COLO668 (cell line): ENCODE measurements at regions not wholly inside any gene's neighbourhood (a gene's known extent, or its start where the extent isn't known, plus 50 kb on each side); places are given as distances from the start of the nearest gene placed in this dataset.
"Not testable (repeated sequence)": the region's sequence is repeated elsewhere in the genome, so short reads cannot be mapped to it uniquely, and the experiment has no call there.

Source experiments
- DNase-seq: peaks from one replicate; lab custom pipeline; 2025; ENCODE audit not compliant: unreplicated experiment; lab: John Stamatoyannopoulos, UW

DNA sequence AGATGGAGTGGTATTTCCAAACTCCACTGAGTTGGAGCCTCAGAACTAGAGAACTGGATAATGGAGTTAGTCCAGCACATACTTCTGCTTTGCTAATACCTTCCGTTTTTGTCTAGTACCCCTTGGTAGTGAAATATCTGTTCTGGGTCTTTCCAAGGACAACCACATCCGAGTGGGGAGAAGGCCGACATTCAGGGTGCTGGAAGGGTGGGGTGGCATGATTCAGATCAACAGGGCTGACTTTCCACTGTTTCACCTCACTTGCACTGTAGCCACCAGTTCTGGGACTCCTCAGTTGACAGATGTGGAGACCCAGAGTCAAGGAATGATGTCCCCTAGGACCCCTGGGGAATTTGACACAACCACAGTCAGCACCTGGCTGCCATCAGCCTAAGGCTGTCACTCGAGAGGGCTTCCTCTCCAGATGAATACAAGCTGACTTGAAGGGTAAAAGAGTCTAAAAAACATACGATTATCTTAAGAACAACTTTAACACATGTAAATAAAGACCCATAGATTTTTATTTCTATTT is 84.8 kb upstream of the HNF1B start:
- DNase-seq: no peak

DNA sequence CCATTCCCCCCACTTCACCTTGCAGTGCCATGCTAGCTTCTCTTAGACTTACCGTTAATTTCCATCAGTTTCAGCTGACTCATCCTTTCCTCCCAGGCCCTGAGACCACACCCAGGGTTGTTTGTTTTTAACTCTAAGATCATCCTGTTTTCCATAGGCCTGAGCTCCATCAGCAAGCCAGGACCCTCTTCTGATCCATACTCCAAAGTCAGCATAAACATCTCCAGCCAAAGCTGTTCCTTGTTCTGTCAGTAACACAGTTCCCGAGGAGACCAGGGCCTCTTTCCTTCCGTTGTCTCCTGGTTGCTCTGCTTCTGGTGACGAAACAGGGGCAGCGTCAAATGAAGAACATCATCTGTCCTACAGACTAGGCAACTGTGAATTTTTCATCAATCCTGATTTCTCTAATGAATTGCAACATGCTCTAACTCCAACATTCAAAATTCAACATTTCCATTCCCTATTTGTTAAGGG is 83.8 kb upstream of the HNF1B start:
- DNase-seq: no peak

DNA sequence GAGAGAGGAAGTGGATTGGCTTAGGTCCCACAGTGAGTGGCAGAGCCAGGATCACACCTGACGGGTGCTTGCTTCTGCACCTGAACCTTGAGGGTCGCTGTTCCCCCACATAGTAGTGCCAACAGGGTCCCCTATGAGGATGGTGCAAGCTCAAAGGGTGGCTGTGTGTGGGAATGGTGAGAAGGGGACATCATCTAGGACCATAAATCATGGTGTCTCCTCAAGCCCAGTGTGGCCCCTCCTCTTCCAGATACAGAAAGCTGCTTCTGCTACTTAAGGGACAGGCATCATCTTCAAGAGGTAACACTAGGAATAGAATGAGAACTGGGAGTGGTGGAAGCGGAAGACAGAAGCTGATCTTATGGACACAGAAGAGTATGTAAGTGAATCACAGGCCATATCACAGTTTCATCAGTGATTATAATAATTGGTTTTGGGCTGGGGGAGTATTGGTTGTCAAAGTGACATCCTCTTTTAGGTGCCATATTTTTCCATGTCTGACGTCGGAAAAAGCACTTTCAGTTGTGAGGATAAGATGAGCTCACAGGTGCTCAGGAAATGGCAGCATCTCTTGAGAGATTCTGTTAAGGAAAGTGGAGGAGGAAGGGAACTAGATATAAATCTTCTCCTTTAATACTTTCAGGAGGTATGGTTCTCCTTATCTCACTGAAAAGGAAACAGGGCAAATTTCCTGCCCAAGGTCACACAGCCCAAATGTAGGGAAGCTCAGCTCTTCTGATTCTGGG is 83.2 kb upstream of the HNF1B start:
- no peak for DNase-seq

DNA sequence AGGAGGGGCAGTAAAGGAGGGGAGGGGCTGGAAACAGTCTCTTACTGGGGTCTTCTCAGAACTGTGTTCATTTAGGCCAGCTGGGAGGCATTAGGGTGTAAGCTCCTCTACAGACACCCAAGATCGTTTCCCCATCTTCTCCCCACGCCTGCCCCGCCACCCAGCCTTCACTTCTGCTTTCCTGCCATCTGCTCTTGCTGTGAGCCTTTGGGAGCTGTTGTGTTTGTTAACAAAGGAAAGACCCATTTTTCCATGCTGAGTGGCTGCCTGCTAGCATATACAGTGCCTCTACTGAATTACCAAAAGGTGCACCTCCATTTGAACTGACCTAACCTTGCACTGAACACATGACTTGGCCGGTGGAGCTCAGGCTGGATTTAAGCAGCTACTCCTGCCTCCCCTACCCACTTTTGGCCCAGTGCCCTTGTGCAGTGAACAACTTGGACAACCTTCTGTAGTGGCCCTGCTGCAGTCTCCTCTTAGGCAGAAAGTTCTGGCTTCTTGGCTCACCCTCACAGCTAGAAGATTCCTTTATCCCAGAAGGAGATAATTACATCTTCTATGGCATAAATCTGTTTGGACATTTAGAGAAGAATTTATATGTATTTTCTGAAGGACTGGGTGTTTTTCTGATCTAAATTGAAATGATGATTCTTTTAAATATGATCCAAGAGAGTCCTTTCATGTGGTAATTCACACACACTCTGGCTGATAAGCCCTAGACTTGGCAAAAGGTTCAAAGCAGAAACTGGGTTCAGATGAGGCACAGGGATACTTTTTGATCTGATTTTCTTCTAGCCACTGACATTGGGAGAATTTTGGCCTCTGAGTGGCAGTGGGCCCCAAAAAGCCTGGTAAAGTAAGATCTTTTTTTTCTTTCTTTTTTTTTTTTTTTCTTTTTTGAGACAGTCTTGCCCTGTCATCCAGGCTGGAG is 81.9 kb upstream of the HNF1B start:
- DNase-seq: no peak

DNA sequence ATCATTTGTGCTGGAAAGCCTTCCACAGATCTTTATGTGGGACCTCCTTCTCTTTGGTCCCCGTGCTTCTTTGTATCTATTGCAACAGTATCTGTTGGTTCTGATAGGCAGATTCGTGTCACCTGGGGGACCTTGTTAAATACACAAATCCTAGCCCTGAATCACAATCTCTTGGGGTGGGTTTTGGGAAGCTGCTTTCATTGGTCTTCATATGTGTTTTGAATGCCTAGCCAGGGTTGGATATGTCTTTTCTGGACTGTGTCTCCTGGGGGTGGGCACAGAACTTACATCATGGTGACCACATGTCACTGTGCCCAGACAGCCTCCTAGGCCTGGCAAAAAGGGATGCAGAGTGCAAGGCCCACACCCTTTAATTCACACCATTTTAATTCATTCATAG is 81.0 kb upstream of the HNF1B start:
- DNase-seq: no peak

DNA sequence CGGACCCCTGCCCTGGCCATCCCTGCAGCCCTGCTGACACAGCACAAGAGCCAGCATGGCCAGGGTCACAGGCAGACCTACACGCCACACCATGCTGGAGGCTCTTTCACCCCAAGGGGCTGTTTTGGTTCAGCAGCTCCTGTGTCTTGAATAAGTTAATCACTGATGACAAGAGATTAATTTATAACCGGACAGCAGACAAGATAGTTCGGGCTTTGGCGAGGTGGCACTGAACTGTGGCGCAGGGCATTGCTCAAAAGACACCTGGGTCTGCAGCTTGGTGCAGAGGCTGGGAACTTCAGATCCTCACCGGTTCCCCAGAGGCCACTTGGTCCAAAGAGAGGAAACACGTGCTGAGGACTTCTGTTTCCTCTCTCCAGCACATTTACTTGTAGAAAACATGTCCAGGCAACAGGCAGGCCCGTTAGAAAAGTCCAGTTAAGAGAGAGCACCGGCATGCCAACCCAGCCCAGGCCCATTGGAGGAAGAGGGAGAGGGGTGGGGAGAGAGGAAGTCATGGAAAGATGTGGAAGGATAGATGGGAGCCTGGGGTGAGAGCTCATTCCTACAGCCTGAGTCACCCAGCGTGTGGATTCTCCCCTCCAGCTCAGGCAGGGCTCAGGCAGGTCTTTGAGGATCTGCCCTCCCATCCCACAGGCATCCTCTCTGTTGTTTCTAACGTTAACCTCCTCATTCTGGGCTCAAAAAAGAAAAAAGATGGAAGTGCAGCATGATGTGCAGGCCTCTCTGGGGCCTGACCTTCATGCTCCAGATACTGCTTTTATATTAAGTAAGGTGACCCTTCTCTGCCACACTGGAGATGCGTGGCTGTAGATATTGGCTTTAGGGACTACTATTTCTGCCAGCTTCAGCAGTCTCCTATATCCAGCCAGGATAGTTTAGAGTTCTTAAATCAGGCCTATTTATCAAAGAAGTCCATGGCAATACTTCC is 80.0 kb upstream of the HNF1B start:
- DNase-seq: no peak

DNA sequence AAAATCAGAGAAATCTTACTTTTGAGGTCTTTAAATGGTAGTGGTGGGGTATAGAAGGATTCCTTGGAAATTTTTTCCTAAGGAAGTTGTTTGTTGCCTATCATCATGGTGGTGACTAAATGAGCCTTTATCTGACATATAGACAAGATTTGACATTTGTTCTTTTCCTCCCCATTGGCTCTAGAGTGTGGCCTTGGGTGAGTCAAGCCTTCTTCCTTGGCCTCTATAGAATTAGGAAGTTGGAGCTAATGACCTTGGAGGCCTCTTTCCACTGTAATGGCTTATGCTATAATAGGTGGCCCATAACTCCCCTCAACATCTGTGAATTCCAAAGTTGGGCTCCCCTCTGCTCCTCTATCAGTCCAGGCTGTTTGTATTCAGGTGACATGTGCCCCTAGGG is 79.1 kb upstream of the HNF1B start:
- DNase-seq: no peak

DNA sequence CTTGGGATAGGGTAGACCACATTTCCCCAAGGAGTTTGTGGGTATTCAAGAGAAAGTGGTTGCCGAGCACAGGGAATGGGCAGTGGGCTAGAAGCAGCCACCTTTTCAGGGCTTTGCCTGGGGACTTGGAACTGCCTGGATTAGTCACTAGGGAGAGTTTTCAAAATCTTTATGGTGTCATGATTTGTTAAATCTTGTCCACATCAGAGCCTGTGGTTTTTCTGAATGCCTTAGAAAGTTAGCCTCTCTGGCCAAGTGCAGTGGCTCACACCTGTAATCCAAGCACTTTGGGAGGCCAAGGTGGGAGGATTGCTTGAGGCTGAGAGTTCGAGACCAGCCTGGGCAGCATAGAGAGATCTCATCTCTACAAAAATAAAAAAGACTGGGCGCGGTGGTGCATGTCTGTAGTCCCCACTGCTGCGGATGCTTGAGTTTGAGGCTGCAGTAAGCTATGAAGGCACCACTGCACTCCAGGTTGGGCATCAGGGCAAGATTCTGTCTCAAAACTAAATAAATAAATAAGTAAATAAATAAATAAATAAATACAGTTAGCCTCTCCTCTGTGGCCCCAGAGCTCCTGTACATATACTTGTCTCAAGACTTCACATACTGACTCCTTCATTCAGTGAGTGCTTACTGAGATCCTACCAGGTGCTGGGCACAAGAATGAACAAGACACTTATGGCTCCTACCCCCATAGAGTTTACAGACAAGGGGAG is 76.3 kb upstream of the HNF1B start:
- DNase-seq: no peak

DNA sequence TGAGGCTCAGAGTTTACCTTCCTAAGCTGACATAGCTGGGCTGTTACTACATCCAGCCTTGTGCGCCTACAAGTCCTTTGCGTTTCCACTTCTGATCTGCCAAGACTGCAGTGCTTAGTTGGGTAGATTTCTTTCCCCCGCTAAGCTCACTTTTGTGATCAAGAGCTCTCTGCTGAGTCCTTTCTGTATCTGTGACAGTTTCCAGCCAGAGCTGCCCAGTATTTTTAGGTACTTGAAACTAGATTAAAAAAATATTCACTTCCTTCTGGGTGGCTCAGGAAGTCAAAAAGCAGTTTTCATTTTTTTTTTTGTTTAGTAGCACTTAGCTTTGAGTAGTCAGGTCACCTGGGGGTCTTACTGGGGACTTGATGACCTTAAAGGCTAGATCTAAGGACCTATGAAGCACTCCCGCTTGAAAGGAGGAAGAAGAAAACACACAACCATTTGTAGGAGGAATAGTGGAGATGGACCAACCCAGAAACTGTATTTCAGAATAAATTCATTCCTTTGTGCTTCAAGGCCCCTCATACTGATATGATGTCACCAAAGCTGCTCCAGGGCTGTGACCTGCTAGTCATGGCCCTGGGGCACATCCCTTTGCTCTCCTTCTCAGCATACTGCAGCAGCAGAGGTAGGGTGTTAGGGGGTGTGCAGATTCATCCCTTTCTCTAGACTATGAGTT is 75.6 kb upstream of the HNF1B start:
- no peak for DNase-seq

DNA sequence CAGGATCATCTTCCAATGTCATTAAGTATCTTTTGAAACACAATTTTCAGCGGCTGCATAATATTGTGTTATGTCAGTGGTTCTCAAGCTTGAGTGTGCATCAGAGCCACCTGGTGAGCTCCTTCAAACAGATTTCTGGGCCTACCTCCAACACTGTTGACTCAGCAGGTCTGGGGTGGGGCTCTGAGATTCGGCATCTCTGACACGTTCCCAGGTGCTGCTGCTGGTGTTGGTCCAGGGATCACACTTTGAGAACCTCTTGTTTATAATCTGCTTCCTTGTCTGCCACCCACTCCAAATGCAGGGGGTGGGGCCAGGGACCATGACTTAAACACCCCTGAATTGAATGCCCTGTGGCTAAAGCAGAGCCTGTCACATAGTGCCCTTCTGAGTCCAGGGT is 73.8 kb upstream of the HNF1B start:
- no peak for DNase-seq

DNA sequence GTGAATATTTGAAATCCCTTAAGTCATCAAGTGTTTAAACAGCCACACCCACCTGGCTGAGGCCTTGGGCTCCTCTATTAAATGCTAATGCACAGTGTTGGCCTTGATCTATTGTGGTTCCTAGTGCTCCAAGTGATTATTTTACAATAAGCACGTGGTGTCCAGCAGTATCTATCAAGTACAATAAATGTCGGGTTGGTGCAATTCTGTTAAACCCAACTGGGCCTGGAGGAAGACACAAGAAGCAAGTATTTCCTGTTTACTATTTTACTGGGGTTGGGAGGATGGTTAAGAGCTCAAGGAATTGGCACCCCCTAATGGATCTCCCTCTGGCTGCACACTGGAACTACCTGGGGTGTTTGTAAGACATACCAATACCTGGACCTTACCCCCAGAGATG is 72.1 kb upstream of the HNF1B start:
- DNase-seq: no peak

DNA sequence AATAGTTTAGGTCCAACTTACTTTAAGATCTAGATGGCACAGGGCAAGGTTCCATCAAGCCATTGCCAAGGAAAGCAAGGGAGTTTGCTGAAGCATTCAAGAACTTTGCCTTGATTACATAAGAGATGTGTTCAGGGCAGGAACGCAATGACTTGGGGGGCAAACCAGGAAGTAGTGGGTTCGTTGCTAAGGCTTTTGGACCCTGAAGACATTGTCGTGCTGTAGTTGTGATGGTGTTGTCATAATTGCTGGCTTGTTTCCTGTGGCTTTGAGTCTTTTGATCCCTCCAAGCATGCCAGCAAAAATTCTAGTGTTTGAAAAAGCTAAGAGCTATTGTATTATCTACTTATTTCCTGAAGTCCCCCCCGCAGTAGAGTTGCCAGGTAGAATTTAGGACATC is 70.7 kb upstream of the HNF1B start:
- DNase-seq: no peak

DNA sequence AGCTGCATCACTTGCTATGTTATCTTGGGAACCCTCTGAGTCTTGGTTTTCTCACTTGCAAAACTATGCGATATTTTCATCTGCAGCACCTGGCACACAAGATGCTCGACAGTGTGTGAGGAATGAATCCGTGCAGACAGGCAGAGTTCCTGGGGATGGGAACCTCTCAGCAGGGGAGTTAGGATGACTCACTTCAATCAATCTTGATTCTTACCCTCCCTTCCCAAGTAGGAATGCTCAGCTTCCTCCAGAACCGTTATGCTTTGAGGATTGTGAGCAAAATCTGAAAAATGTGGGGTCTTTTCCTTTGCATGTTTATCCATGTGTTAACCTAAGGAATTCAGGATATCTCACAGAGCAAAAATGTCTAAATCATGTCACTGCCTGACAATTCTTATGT is 68.9 kb upstream of the HNF1B start:
- no peak for DNase-seq

DNA sequence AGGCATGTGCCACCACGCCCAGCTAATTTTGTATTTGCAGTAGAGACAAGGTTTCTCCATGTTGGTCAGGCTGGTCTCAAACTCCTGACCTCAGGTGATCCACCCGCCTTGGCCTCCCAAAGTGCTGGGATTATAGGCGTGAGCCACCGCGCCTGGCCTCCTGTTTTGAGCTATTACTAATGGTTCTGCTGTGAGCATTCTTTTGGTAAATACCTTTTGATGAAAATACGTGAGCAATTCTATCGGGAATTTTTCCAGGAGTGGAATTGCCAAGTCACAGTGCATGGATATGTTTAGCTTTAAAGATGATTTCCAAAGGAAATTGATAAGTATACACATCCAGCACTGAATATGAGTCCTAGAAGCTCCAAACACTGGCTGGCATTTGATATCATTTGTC is 64.0 kb upstream of the HNF1B start:
- DNase-seq: not testable (repeated sequence)

DNA sequence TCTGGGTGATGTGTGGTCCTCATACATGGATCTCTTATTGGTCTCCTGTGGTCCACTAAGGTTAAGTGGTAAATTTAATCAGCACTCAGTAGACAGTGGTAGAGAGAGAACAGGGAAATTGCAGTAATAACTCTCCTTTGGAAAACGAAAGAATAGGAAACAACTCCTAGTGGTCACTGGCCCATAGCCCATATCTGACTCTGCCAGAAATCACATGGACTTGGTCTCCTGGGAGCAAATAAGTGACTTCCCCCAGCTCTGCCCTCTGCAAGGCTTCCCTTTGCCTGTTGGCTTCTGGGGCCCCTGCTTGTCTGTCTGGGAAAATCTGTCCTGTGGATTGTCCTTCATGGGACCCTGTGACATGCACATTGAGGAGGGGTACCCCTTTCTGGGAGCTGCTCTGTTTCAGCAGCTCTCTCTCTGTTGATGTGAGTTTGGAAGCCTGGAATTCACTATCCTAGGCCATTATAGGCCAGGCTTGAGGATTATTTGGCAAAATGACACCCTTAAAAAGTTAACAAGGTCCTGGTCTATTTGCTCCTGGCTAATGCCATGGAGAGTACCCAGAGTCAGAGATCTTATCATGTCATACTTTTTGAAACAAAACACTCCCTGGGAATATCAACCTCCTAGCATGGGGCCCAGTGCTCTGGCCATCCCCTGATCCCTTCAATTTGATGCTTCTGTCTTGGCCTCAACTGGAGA is 58.0 kb upstream of the HNF1B start:
- DNase-seq: no peak

DNA sequence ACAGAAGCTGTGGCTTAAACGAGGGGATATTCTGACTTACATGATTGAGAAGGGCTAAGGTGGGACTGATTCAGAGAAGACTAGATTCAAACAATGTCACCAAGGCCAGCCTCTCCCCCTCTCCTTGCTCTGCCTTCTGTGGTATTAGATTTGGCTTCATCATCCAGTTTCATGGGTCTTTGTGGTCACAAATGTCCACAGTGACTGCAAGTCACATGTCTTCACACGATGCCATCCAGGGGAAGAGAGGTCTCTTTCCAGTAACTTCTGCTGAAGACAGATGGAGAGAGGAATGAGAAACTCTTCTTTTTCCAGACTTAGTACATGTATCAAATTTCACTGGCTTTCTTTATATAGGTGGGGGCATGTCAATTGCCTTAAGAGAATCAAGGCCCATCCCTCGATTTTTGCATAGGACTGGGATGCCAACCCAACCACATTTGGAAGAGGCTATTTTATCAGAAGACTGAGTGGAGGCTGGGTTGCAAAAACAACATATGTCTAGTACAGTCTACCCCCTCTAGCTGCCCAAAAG is 57.3 kb upstream of the HNF1B start:
- DNase-seq: no peak

DNA sequence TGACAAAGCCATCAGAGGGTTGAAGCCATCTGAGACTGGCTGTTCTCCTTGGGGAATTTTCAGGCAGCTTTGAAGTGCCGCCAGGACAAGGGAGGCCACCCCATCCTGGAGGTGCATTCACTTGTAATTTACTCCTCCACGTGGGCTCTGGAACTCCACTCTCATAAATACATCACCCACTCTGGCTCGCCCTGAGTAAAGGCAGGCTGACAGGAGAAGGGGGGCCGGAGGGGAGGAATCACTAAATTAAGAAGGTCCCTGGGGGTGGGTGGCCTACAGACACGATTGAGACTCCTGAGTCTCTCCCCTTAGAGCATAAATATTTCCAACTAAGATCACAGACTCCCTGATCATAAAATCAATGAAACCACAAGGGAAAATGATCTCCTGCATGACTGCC is 56.3 kb upstream of the HNF1B start:
- DNase-seq: no peak

DNA sequence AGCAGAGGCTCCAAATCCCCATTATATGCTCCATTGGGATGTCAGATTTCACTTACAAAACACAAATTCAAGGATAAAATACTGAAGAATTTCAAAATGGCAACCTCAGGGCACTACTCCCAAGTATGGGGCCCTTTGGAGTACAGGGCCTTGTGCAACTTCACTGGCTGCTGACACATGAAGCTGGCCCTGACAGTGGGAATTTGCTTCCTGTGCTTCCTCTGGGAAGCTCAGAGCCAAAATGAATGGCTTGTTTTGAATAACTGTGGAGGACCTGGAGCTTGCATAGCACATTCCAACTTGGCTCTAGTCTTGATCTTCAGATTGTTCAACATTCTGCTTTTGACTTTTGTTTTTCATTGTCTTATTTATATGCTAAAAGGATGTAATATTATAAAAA is 52.3 kb upstream of the HNF1B start:
- DNase-seq: no peak

DNA sequence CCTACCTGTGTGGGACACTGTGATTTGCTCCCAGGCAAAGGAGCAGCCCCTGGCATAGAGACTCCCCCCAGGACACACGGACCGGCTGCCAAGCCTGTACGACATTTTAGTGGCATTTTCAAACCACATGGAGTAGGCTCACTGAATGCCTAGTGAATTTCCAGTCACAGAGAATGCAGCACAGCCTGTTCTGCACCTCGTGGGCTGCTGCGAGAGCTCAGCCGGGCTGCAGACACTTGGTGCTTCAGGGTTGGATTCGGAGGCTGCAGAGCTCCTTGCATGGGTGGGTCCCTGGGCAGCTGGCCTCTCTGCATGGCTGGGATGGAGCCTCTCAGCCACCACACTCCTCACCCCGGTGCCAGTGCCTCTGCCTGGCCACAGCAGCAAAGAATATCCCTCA is 51.2 kb upstream of the HNF1B start:
- no peak for DNase-seq
